WTC11 (cell line): ENCODE measurements at regions not wholly inside any gene's neighbourhood (a gene's known extent, or its start where the extent isn't known, plus 50 kb on each side); places are given as distances from the start of the nearest gene placed in this dataset.
"Not testable (repeated sequence)": the region's sequence is repeated elsewhere in the genome, so short reads cannot be mapped to it uniquely, and the experiment has no call there.

Experiments used
- ATAC-seq: fragments of 200-7000 bp; cut with Tn5 transposase; 2 replicates; pipeline ENCODE4 v1.10.0; 2021; ENCODE audit warnings: mild to moderate bottlenecking, moderate library complexity
- CTCF ChIA-PET: fragments of 300-600 bp; sonication (Branson Sonifier 250); formaldehyde crosslinking; loops from one replicate; lab custom pipeline; 2021; ENCODE audit warnings: antibody characterized with exemption; lab: Charles Lee
- POLR2A ChIA-PET: fragments of 350-600 bp; sonication (Branson Sonifier 250); formaldehyde crosslinking; loops from one replicate; lab custom pipeline; 2021; ENCODE audit warnings: antibody characterized with exemption; lab: Charles Lee
- DNase-seq: peaks from one replicate; pipeline ENCODE4 v3.0.0; 2021; ENCODE audit warnings: low spot score
- H3K27ac Mint-ChIP-seq: 2 replicates; pipeline ENCODE4 v1.8.0; 2021; ENCODE audit warnings: mixed read lengths
- H3K27me3 Mint-ChIP-seq: 2 replicates; pipeline ENCODE4 v1.8.0; 2021; ENCODE audit warnings: low read depth, mild to moderate bottlenecking, moderate library complexity, mixed read lengths
- H3K36me3 Mint-ChIP-seq: 2 replicates; pipeline ENCODE4 v1.8.0; 2021; ENCODE audit warnings: mixed read lengths
- H3K4me1 Mint-ChIP-seq: 2 replicates; pipeline ENCODE4 v1.8.0; 2022; ENCODE audit warnings: mixed read lengths
- H3K4me3 Mint-ChIP-seq: 2 replicates; pipeline ENCODE4 v1.8.0; 2021; ENCODE audit warnings: mild to moderate bottlenecking, moderate library complexity, mixed read lengths
- H3K9me3 Mint-ChIP-seq: 2 replicates; pipeline ENCODE4 v1.8.0; 2021; ENCODE audit warnings: mixed read lengths
- ELF4 ChIP-seq: sonication (generic); formaldehyde crosslinking; IDR thresholded peaks from 2 replicates; pipeline ENCODE4 v1.8.1; 2022; ENCODE audit warnings: low read depth, mild to moderate bottlenecking, moderate library complexity, missing genetic modification reagents
- ESRRA ChIP-seq: sonication (generic); formaldehyde crosslinking; IDR thresholded peaks from 2 replicates; pipeline ENCODE4 v1.8.1; 2022; ENCODE audit warnings: mild to moderate bottlenecking, missing genetic modification reagents, borderline replicate concordance
- ETV6 ChIP-seq: sonication (generic); formaldehyde crosslinking; IDR thresholded peaks from 2 replicates; pipeline ENCODE4 v1.8.1; 2022; ENCODE audit warnings: mild to moderate bottlenecking, missing genetic modification reagents
- FOXJ3 ChIP-seq: sonication (generic); formaldehyde crosslinking; IDR thresholded peaks from 2 replicates; pipeline ENCODE4 v1.9.0; 2021; ENCODE audit warnings: missing genetic modification reagents, mild to moderate bottlenecking, borderline replicate concordance
- FOXK1 ChIP-seq: sonication (generic); formaldehyde crosslinking; IDR thresholded peaks from 2 replicates; pipeline ENCODE4 v1.8.0; 2022; ENCODE audit warnings: mild to moderate bottlenecking, moderate library complexity, missing genetic modification reagents
- JAZF1 ChIP-seq: fragments of 250-450 bp; sonication (Bioruptor Pico); IDR thresholded peaks from 2 replicates; pipeline ENCODE4 v1.9.0; 2021; ENCODE audit warnings: moderate library complexity, mild to moderate bottlenecking, inconsistent platforms
- NFYB ChIP-seq: sonication (generic); formaldehyde crosslinking; conservative IDR thresholded peaks from 2 replicates; pipeline ENCODE4 v1.8.0; 2022; ENCODE audit warnings: low read depth, missing genetic modification reagents
- NR1H2 ChIP-seq: sonication (generic); formaldehyde crosslinking; IDR thresholded peaks from 2 replicates; pipeline ENCODE4 v1.9.0; 2021; ENCODE audit warnings: mild to moderate bottlenecking, moderate library complexity, missing genetic modification reagents
- SOX15 ChIP-seq: fragments of 250-450 bp; sonication (Bioruptor Pico); IDR thresholded peaks from 2 replicates; pipeline ENCODE4 v1.9.0; 2021; ENCODE audit warnings: mild to moderate bottlenecking
- ZNF138 ChIP-seq: sonication (generic); formaldehyde crosslinking; conservative IDR thresholded peaks from 2 replicates; pipeline ENCODE4 v1.8.1; 2022; ENCODE audit warnings: mild to moderate bottlenecking, moderate library complexity, missing genetic modification reagents
- ZNF232 ChIP-seq: sonication (generic); formaldehyde crosslinking; IDR thresholded peaks from 2 replicates; pipeline ENCODE4 v1.8.0; 2022; ENCODE audit warnings: mild to moderate bottlenecking, missing genetic modification reagents
- TF ChIP-seq, protein P1 (sequence below): sonication (generic); formaldehyde crosslinking; IDR thresholded peaks from 2 replicates; pipeline ENCODE4 v1.8.1; 2023; ENCODE audit warnings: mild to moderate bottlenecking, missing genetic modification reagents
- TF ChIP-seq, protein P2 (sequence below): sonication (generic); formaldehyde crosslinking; IDR thresholded peaks from 2 replicates; pipeline ENCODE4 v1.8.1; 2022; ENCODE audit warnings: missing genetic modification reagents, borderline replicate concordance
- TF ChIP-seq, protein P3 (sequence below): sonication (generic); formaldehyde crosslinking; conservative IDR thresholded peaks from 2 replicates; pipeline ENCODE4 v1.8.1; 2023; ENCODE audit warnings: mild to moderate bottlenecking, low read depth, missing genetic modification reagents, moderate library complexity

DNA sequence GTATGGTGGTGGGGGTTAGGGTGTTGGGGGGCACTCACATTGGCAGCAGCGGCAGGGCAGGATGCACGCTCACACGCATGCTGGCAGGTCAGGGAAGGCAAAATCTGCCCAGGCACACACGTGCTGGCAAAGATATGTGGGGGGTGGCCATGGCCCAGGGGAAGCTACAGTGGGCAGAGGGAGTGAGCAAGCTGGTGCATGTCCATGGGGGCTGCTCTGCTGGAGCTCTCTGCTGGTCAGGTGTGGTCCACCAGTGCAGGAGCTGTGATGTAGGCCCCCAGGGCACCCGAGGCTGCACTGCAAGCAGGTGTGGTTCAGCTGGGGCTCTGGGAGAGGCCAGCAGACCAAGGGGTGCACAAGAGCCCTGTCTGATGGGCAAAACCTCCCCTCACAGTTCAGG lies 491.5 kb upstream of the TNP1 start:
- DNase-seq (no peak), ATAC-seq (no peak)
- ChIA-PET CTCF (no interaction called here), POLR2A (no interaction called here)
- H3K4me1 Mint-ChIP-seq = no peaks in the 10 kb centered on the region
- H3K9me3 Mint-ChIP-seq = peaks cover 41% of the 10 kb centered on the region
- peaks cover 11% of the 10 kb centered on the region for H3K36me3 Mint-ChIP-seq
- H3K27me3 Mint-ChIP-seq = peaks cover 35% of the 10 kb centered on the region
- H3K27ac Mint-ChIP-seq = no peak overlapping the region
- no peak overlapping the region for H3K4me3 Mint-ChIP-seq
- TF ChIP-seq NFYB (CRISPR knock-in tag) (no peak), ESRRA (CRISPR knock-in tag) (no peak), ELF4 (no peak), FOXK1 (CRISPR knock-in tag) (no peak), SOX15 (CRISPR knock-in tag) (no peak), FOXJ3 (CRISPR knock-in tag) (no peak), ETV6 (CRISPR knock-in tag) (no peak), NR1H2 (no peak), JAZF1 (CRISPR knock-in tag) (no peak), ZNF232 (no peak)
- TF ChIP-seq, protein P1, sequence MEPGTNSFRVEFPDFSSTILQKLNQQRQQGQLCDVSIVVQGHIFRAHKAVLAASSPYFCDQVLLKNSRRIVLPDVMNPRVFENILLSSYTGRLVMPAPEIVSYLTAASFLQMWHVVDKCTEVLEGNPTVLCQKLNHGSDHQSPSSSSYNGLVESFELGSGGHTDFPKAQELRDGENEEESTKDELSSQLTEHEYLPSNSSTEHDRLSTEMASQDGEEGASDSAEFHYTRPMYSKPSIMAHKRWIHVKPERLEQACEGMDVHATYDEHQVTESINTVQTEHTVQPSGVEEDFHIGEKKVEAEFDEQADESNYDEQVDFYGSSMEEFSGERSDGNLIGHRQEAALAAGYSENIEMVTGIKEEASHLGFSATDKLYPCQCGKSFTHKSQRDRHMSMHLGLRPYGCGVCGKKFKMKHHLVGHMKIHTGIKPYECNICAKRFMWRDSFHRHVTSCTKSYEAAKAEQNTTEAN (CRISPR knock-in tag) = no peak
- TF ChIP-seq, protein P2, sequence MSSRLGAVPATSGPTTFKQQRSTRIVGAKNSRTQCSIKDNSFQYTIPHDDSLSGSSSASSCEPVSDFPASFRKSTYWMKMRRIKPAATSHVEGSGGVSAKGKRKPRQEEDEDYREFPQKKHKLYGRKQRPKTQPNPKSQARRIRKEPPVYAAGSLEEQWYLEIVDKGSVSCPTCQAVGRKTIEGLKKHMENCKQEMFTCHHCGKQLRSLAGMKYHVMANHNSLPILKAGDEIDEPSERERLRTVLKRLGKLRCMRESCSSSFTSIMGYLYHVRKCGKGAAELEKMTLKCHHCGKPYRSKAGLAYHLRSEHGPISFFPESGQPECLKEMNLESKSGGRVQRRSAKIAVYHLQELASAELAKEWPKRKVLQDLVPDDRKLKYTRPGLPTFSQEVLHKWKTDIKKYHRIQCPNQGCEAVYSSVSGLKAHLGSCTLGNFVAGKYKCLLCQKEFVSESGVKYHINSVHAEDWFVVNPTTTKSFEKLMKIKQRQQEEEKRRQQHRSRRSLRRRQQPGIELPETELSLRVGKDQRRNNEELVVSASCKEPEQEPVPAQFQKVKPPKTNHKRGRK = no peak

DNA sequence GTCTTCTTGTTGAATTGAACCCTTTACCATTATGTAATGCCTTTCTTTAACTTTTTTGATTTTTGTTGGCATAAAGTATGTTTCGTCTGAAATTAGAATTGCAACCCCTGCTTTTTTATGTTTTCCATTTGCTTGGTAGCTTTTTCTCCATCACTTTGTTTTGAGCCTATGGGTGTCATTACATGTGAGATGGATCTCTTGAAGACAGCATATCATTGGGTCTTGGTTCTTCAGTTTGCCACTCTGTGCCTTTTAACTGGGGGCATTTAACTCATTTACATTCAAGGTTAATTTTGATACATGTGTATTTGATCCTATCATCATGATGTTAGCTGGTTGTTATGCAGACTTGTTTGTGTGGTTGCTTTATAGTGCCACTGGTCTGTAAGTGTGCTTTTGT lies 489.4 kb upstream of the TNP1 start:
- H3K27me3 Mint-ChIP-seq = peaks cover 31% of the 10 kb centered on the region
- H3K36me3 Mint-ChIP-seq = peaks cover 11% of the 10 kb centered on the region
- H3K4me3 Mint-ChIP-seq = no peak overlapping the region
- ChIA-PET POLR2A (no interaction called here), CTCF (no interaction called here)
- no peak for DNase-seq
- H3K27ac Mint-ChIP-seq = no peak overlapping the region
- H3K9me3 Mint-ChIP-seq = peaks cover 48% of the 10 kb centered on the region
- no peak for ATAC-seq
- no peak for TF ChIP-seq SOX15 (CRISPR knock-in tag)
- TF ChIP-seq ZNF138 (CRISPR knock-in tag) = no peak
- TF ChIP-seq, protein P3, sequence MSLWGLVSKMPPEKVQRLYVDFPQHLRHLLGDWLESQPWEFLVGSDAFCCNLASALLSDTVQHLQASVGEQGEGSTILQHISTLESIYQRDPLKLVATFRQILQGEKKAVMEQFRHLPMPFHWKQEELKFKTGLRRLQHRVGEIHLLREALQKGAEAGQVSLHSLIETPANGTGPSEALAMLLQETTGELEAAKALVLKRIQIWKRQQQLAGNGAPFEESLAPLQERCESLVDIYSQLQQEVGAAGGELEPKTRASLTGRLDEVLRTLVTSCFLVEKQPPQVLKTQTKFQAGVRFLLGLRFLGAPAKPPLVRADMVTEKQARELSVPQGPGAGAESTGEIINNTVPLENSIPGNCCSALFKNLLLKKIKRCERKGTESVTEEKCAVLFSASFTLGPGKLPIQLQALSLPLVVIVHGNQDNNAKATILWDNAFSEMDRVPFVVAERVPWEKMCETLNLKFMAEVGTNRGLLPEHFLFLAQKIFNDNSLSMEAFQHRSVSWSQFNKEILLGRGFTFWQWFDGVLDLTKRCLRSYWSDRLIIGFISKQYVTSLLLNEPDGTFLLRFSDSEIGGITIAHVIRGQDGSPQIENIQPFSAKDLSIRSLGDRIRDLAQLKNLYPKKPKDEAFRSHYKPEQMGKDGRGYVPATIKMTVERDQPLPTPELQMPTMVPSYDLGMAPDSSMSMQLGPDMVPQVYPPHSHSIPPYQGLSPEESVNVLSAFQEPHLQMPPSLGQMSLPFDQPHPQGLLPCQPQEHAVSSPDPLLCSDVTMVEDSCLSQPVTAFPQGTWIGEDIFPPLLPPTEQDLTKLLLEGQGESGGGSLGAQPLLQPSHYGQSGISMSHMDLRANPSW (CRISPR knock-in tag) = no peak
- no peaks in the 10 kb centered on the region for H3K4me1 Mint-ChIP-seq

DNA sequence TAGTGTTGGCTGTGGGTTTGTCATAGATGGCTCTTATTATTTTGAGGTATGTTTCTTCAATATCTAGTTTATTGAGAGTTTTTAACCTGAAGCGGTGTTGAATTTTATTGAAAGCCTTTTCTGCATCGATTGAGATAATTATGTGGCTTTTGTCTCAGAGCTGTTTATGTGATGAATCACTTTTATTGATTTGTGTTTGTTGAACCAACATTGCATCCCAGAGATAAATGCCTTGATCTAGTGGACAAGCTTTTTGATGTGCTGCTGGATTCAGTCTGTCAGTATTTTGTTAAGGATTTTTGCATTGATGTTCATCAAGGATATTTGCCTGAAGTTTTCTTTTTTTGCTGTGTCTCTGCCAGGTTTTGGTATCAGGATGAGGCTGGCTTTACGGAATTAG lies 487.8 kb upstream of the TNP1 start:
- CTCF ChIA-PET, POLR2A ChIA-PET, ATAC-seq, H3K27ac Mint-ChIP-seq, DNase-seq, H3K4me1 Mint-ChIP-seq, H3K4me3 Mint-ChIP-seq: not testable (repeated sequence)
- Mint-ChIP-seq H3K36me3 (peaks cover 11% of the 10 kb centered on the region), H3K27me3 (peaks cover 36% of the 10 kb centered on the region), H3K9me3 (peaks cover 48% of the 10 kb centered on the region)

DNA sequence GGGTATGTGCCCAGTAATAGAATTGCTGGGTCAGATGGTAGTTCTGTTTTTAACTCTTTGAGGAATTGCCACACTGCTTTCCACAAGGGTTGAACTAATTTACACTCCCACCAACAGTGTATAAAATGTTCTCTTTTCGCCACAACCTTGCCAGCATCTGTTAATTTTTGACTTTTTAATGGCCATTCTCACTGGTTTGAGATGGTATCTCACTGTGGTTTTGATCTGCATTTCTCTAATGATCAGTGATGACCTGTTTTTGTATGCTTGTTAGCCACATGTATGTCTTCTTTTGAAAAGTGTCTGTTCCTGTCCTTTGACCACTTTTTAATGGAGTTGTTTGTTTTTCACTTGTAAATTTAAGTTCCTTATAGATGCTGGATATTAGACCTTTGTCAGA lies 486.2 kb upstream of the TNP1 start:
- peaks cover 37% of the 10 kb centered on the region for H3K27me3 Mint-ChIP-seq
- peaks cover 48% of the 10 kb centered on the region for H3K9me3 Mint-ChIP-seq
- H3K36me3 Mint-ChIP-seq = peaks cover 11% of the 10 kb centered on the region
- CTCF ChIA-PET, POLR2A ChIA-PET, ATAC-seq, H3K4me3 Mint-ChIP-seq, H3K27ac Mint-ChIP-seq, DNase-seq, H3K4me1 Mint-ChIP-seq: not testable (repeated sequence)
